Ascending aorta (tissue), 2 donors: ENCODE measurements at regions not wholly inside any gene's neighbourhood (a gene's known extent, or its start where the extent isn't known, plus 50 kb on each side); places are given as distances from the start of the nearest gene placed in this dataset.

Experiments
- DNase-seq, 2 donors: peaks; one replicate each; pipeline ENCODE4 v3.0.0-alpha.2; 2019; ENCODE audit warnings: low spot score in 2 of 2
- H3K27ac ChIP-seq, 2 donors: fragments of 200-600 bp; sonication (generic); one replicate each; pipeline ENCODE4 v1.5.1; 2016 to 2017; ENCODE audit warnings: mild to moderate bottlenecking in 1 of 2
- H3K27me3 ChIP-seq: fragments of 200-600 bp; sonication (generic); one replicate; pipeline ENCODE4 v1.5.1; 2017
- H3K36me3 ChIP-seq, 2 donors: fragments of 200-600 bp; sonication (generic); one replicate each; pipeline ENCODE4 v1.5.1; 2016
- H3K4me1 ChIP-seq, 2 donors: fragments of 200-600 bp; sonication (generic); one replicate each; pipeline ENCODE4 v1.5.1; 2016 to 2017; ENCODE audit warnings: mild to moderate bottlenecking in 1 of 2
- H3K4me3 ChIP-seq, 2 donors: fragments of 200-600 bp; sonication (generic); one replicate each; pipeline ENCODE4 v1.5.1; 2016 to 2017; ENCODE audit warnings: mild to moderate bottlenecking in 1 of 2
- H3K9me3 ChIP-seq, 2 donors: fragments of 200-600 bp; sonication (generic); one replicate each; pipeline ENCODE4 v1.5.1; 2016
- intact Hi-C: fragments of 100-400 bp; cut with DNase I; formaldehyde crosslinking; loops from one replicate; pipeline ENCODE4 v1.15.1; 2023
- TF ChIP-seq, protein P1 (sequence below), 3 experiments: fragments of 200-600 bp in 2 of 3; fragments of 450-650 bp in 1 of 3; sonication (generic) in 2 of 3; IDR thresholded peaks; one replicate each; pipeline ENCODE4 v1.5.1; 2016 to 2019; ENCODE audit warnings: antibody characterized with exemption in 3 of 3, mild to moderate bottlenecking in 1 of 3, moderate library complexity in 1 of 3

DNA sequence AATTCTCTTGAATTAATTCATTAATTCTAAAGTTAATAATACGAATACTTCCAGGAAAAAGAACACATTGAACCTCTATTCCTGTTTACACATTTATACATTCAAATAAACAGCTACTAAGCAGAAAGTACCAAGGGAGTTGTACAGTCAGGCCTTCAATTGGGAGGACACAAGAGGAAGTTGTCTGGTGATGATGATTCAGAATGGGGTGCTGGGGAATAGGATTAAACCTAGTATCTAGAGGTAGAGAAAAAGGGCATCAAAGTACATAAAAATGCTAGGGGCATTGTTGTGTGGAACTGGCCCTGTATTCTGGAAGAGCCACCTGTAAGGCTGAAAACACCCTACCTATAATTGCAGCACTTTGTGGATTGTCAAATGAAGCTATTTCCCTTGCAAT, 71.7 kb upstream of the MROH9 start:
- Histone ChIP-seq H3K36me3 (no peaks in the 10 kb centered on the region), H3K27me3 (no peaks in the 10 kb centered on the region), H3K9me3 (no peaks in the 10 kb centered on the region), H3K27ac (peak overlapping the region in 1 of 2 donors; percentile 38), H3K4me3 (no peak overlapping the region), H3K4me1 (peaks cover 0 to 7% of the 10 kb centered on the region in 2 donors)
- no peak for DNase-seq
- intact Hi-C loops = no loop called here
- TF ChIP-seq, protein P1, sequence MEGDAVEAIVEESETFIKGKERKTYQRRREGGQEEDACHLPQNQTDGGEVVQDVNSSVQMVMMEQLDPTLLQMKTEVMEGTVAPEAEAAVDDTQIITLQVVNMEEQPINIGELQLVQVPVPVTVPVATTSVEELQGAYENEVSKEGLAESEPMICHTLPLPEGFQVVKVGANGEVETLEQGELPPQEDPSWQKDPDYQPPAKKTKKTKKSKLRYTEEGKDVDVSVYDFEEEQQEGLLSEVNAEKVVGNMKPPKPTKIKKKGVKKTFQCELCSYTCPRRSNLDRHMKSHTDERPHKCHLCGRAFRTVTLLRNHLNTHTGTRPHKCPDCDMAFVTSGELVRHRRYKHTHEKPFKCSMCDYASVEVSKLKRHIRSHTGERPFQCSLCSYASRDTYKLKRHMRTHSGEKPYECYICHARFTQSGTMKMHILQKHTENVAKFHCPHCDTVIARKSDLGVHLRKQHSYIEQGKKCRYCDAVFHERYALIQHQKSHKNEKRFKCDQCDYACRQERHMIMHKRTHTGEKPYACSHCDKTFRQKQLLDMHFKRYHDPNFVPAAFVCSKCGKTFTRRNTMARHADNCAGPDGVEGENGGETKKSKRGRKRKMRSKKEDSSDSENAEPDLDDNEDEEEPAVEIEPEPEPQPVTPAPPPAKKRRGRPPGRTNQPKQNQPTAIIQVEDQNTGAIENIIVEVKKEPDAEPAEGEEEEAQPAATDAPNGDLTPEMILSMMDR (IDR thresholded peaks at IDR 0.05) = no peak

DNA sequence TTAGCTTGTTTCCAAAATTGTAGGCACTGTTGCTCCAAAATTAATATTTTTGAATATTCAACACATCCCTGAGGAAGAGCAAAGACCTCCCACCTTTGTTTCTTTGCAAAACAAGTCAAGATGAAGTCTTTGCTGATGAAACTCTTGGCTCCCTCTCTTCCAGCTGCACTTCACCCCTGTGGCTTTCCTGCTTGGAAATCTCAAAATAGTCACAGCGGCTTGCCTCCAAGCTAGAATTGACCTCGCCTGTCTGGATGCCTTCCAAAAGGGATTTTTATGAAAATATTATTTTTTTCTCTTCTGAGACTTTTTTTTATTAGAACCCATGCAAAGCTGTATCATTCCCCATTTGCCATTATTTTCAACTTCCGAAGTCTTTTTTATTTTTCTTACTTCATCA, 71.1 kb upstream of the MROH9 start:
- DNase-seq = peak in 1 of 2 donors; percentile 66
- peaks cover 0 to 7% of the 10 kb centered on the region in 2 donors for H3K4me1 ChIP-seq
- H3K27ac ChIP-seq = peak overlapping the region; percentile 2 to 38
- no peaks in the 10 kb centered on the region for H3K27me3 ChIP-seq
- H3K9me3 ChIP-seq = no peaks in the 10 kb centered on the region
- no peaks in the 10 kb centered on the region for H3K36me3 ChIP-seq
- TF ChIP-seq, protein P1 (IDR thresholded peaks at IDR 0.05) = no peak
- no peak overlapping the region for H3K4me3 ChIP-seq
- intact Hi-C loops = no loop called here

GRCh38 chr1:170864876-170865538, 70.3 kb upstream of the MROH9 start:
- Histone ChIP-seq H3K36me3 (no peaks in the 10 kb centered on the region), H3K27ac (peak overlapping the region; percentile 2 to 38), H3K9me3 (no peaks in the 10 kb centered on the region), H3K4me1 (peaks cover 0 to 7% of the 10 kb centered on the region in 2 donors), H3K4me3 (no peak overlapping the region), H3K27me3 (no peaks in the 10 kb centered on the region)
- intact Hi-C loops = no loop called here
- DNase-seq = no peak
- TF ChIP-seq, protein P1 (IDR thresholded peaks at IDR 0.05) = no peak

DNA sequence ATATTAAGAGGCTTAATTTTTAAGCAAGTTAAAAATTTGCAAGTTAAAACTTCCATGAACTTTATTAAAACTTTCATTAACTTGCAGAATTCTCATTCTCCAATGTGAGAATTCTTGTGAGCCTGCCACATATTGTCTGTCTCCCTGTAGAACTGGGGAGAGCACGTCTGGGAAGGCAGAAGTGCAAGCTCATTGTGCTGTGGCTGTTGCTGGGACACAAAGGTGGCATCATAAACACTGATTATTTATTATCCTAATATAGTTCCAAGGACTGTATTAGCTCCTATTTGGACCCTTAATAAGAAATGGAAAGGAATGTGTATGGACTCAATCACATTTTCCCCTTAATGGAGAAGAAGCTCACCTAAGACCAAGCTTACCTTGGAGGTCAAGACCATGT, 68.7 kb upstream of the MROH9 start:
- Histone ChIP-seq H3K4me1 (peaks cover 0 to 7% of the 10 kb centered on the region in 2 donors), H3K36me3 (no peaks in the 10 kb centered on the region), H3K27ac (no peak overlapping the region), H3K9me3 (no peaks in the 10 kb centered on the region), H3K4me3 (no peak overlapping the region), H3K27me3 (no peaks in the 10 kb centered on the region)
- no peak for DNase-seq
- TF ChIP-seq, protein P1 (IDR thresholded peaks at IDR 0.05) = no peak
- intact Hi-C loops = no loop called here

DNA sequence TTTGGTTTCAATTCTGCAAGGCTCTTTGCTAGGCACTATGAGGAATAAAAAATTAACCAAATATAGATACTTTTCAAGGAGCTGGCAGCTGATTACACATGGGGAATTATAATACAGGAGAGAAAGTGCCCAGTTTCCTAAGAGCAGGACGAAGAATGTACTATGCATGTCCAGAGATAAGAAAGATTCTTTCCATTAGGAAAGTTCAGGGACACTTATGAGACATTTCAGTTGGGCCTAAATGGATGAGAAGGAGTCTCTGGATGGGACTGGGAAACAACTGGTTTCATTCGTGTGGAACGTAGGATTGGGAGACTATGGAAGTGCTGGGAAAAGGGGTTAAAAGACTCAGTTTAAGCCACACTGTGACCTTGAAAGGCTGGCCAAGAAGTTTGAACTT, 63.5 kb upstream of the MROH9 start:
- Histone ChIP-seq H3K27ac (peak overlapping the region; percentile 55 to 57), H3K27me3 (no peaks in the 10 kb centered on the region), H3K9me3 (no peaks in the 10 kb centered on the region), H3K4me1 (peaks cover 0 to 7% of the 10 kb centered on the region in 2 donors), H3K36me3 (no peaks in the 10 kb centered on the region), H3K4me3 (no peak overlapping the region)
- DNase-seq = no peak
- TF ChIP-seq, protein P1 (IDR thresholded peaks at IDR 0.05) = no peak
- intact Hi-C loops = no loop called here
